Body of pancreas (tissue), 4 donors: ENCODE measurements at regions not wholly inside any gene's neighbourhood (a gene's known extent, or its start where the extent isn't known, plus 50 kb on each side); places are given as distances from the start of the nearest gene placed in this dataset.

Experiments used
- POLR2A ChIP-seq, 3 donors: fragments of 450-650 bp; IDR thresholded peaks; one replicate each; pipeline ENCODE4 v1.6.1; 2016; ENCODE audit warnings: antibody characterized with exemption in 3 of 3, mild to moderate bottlenecking in 2 of 3
- TF ChIP-seq, protein P1 (sequence below), 7 experiments: fragments of 450-650 bp in 4 of 7; fragments of 200-600 bp in 3 of 7; sonication (generic) in 3 of 7; IDR thresholded peaks; one replicate each; pipeline ENCODE4 v1.5.1; 2016 to 2019; ENCODE audit warnings: antibody characterized with exemption in 7 of 7

DNA sequence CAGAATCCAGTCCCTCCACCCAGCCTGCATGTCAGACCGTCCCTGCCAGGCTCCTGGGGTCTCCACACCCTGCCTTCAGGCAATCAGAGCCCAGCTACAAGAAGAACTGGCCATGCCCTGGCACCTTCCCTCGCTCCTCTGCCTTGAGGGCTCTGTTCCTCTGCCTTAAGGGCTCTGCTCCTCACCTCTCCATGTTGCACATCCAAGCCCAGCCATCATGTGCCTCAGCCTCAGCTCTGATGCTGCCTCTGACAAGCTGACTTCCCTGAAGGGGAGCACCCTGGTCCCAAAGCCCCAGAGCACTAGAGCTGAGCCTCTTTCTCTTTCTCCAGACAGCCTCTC, 50.3 kb upstream of the ANTXRL start:
- TF ChIP-seq POLR2A (IDR thresholded peaks at IDR 0.05) = no peak
- TF ChIP-seq, protein P1, sequence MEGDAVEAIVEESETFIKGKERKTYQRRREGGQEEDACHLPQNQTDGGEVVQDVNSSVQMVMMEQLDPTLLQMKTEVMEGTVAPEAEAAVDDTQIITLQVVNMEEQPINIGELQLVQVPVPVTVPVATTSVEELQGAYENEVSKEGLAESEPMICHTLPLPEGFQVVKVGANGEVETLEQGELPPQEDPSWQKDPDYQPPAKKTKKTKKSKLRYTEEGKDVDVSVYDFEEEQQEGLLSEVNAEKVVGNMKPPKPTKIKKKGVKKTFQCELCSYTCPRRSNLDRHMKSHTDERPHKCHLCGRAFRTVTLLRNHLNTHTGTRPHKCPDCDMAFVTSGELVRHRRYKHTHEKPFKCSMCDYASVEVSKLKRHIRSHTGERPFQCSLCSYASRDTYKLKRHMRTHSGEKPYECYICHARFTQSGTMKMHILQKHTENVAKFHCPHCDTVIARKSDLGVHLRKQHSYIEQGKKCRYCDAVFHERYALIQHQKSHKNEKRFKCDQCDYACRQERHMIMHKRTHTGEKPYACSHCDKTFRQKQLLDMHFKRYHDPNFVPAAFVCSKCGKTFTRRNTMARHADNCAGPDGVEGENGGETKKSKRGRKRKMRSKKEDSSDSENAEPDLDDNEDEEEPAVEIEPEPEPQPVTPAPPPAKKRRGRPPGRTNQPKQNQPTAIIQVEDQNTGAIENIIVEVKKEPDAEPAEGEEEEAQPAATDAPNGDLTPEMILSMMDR (IDR thresholded peaks at IDR 0.05) = no peak
